Transverse colon (tissue), 4 donors: ENCODE measurements at regions not wholly inside any gene's neighbourhood (a gene's known extent, or its start where the extent isn't known, plus 50 kb on each side); places are given as distances from the start of the nearest gene placed in this dataset.

ENCODE experiments used
- DNase-seq: peaks from one replicate; pipeline ENCODE4 v3.0.0-alpha.2; 2019
- H3K27ac ChIP-seq, 4 donors: fragments of 200-600 bp; sonication (generic); 2 replicates each; pipeline ENCODE4 v1.5.1; 2016 to 2018; ENCODE audit warnings: inconsistent platforms in 4 of 4
- H3K27me3 ChIP-seq: fragments of 200-600 bp; sonication (generic); 2 replicates; pipeline ENCODE4 v1.5.1; 2017; ENCODE audit warnings: inconsistent platforms
- H3K36me3 ChIP-seq, 4 donors: fragments of 200-600 bp; sonication (generic); 2 replicates each; pipeline ENCODE4 v1.5.1; 2017 to 2019; ENCODE audit warnings: inconsistent platforms in 4 of 4
- H3K4me1 ChIP-seq, 4 donors: fragments of 200-600 bp; sonication (generic); 2 replicates each; pipeline ENCODE4 v1.5.1; 2017 to 2020; ENCODE audit warnings: inconsistent platforms in 4 of 4
- H3K4me3 ChIP-seq, 4 donors: fragments of 200-600 bp; sonication (generic); 1 replicate in 1 of 4; 2 replicates in 3 of 4; pipeline versions ENCODE4 v1.5.1 to v1.6.1; 2017 to 2019; ENCODE audit warnings: inconsistent platforms in 4 of 4
- H3K9me3 ChIP-seq, 2 donors: fragments of 200-600 bp; sonication (generic); 2 replicates each; pipeline ENCODE4 v1.5.1; 2017 to 2019; ENCODE audit warnings: inconsistent platforms in 2 of 2
- CTCF ChIP-seq, 5 experiments: fragments of 200-600 bp in 3 of 5; fragments of 450-650 bp in 2 of 5; sonication (generic) in 3 of 5; IDR thresholded peaks; 1 replicate in 2 of 5; 2 replicates in 3 of 5; pipeline ENCODE4 v1.5.1; 2016 to 2017; ENCODE audit warnings: antibody characterized with exemption in 5 of 5, inconsistent platforms in 3 of 5, mild to moderate bottlenecking in 2 of 5, moderate library complexity in 1 of 5
- EP300 ChIP-seq: sonication (generic); formaldehyde crosslinking; IDR thresholded peaks from one replicate; pipeline ENCODE4 v1.6.1; 2017; ENCODE audit warnings: antibody characterized with exemption, low read depth
- POLR2A ChIP-seq: fragments of 450-650 bp; IDR thresholded peaks from one replicate; pipeline ENCODE4 v1.6.1; 2016; ENCODE audit warnings: antibody characterized with exemption, mild to moderate bottlenecking, moderate library complexity
- POLR2AphosphoS5 ChIP-seq, 3 donors: sonication (generic); formaldehyde crosslinking; IDR thresholded peaks; one replicate each; pipeline ENCODE4 v1.6.1; 2016; ENCODE audit warnings: antibody characterized with exemption in 3 of 3
- WGBS, 2 donors: methylation state at CpG; one replicate each; pipeline ENCODE4 v1.1.5; 2018; ENCODE audit warnings: low coverage in 1 of 2; 5-methylcytosine and 5-hydroxymethylcytosine counted together
- in situ Hi-C, 4 donors: fragments of 200-750 bp; cut with MboI; loops; one replicate each; pipeline versions ENCODE4 v1.15.0 to v1.15.1; 2017; ENCODE audit warnings: low sequenced_read_pairs in 3 of 4, low pct_ligation_motif_present in 1 of 4, low pct_unique_long_range_greater_than_20kb in 1 of 4
- intact Hi-C: fragments of 100-400 bp; cut with DNase I; formaldehyde crosslinking; loops from one replicate; pipeline ENCODE4 v1.15.1; 2023; ENCODE audit warnings: low total_unique reads

DNA sequence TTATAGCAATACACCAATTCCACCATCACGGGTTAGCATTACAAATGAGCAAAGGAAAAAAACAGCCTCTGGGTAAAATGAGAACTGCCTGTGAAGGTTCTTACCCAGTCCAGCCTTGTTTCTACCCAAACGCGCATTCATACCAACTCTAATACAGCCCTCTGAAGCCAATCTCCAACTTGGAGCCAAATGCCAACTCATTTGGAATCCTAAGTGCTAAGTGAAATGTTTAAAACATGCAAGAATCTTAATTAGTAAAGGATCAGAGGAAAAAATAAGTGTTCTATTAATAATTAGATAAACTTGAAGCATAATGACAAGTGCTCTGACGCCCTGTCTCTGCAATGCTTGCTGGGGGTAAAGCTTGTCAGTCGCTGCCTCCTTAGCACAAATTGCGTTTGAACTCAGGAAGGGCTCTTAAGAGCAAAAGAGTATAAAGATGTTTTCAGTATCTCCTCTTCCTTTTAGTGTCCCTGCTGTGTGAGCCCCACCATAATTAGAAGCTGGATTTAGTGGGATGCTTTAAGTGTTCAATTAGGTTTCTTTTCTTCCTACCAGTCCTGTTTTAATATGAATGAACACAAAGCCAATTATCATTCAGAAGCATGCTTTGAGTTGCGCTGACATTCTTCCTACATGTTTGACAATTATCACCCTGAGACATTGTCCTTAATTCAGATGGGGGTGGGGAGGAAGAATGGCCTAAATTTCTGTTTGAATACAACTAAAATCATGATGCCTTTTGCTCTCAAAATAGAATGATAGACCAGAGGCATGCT is 537.6 kb downstream of the DTWD2 start:
- Histone ChIP-seq H3K27me3 (no peaks in the 10 kb centered on the region), H3K9me3 (no peaks in the 10 kb centered on the region), H3K27ac (no peak overlapping the region), H3K4me3 (no peak overlapping the region), H3K36me3 (no peaks in the 10 kb centered on the region), H3K4me1 (no peaks in the 10 kb centered on the region)
- intact Hi-C loops (no loop called here), in situ Hi-C loops (no loop called here)
- WGBS, 2 donors: 85 to 91% methylated on average over 6 to 7 of the region's 7 CpGs
- TF ChIP-seq POLR2A (no peak), POLR2AphosphoS5 (IDR thresholded peaks at IDR 0.05) (no peak), EP300 (no peak), CTCF (IDR thresholded peaks at IDR 0.05) (no peak)
- DNase-seq: no peak

DNA sequence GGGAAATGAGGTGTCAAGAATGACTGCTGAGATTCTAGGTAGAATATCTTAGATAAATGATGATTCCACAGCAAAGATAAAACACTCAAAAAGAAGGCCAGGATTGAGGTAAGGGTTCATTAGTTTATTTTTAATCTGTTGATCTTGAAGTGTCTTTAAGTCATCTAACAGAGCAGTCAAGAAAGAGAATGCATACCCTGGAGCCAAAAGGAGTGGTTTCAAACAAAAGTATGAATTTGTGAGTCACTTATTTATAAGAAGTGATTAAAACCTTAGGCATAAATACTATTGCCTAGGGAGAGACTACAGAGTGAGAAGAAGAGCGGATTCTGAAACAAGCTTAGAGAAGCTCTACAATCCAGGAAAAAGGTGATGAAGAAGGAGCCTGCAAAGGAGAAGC is 541.0 kb downstream of the DTWD2 start:
- Histone ChIP-seq H3K4me1 (no peaks in the 10 kb centered on the region), H3K27me3 (no peaks in the 10 kb centered on the region), H3K4me3 (no peak overlapping the region), H3K36me3 (no peaks in the 10 kb centered on the region), H3K9me3 (no peaks in the 10 kb centered on the region), H3K27ac (no peak overlapping the region)
- TF ChIP-seq POLR2A (no peak), EP300 (no peak), CTCF (IDR thresholded peaks at IDR 0.05) (no peak), POLR2AphosphoS5 (IDR thresholded peaks at IDR 0.05) (no peak)
- 85 to 97% methylated on average over 1 of the region's 1 CpG for WGBS, 2 donors
- no peak for DNase-seq
- in situ Hi-C loops (no loop called here), intact Hi-C loops (no loop called here)

GRCh38 chr5:118441956-118442355 is 546.4 kb downstream of the DTWD2 start:
- Histone ChIP-seq H3K36me3 (no peaks in the 10 kb centered on the region), H3K4me1 (no peaks in the 10 kb centered on the region), H3K4me3 (no peak overlapping the region), H3K9me3 (no peaks in the 10 kb centered on the region), H3K27ac (no peak overlapping the region), H3K27me3 (no peaks in the 10 kb centered on the region)
- intact Hi-C loops (no loop called here), in situ Hi-C loops (no loop called here)
- WGBS, 2 donors: 91 to 100% methylated on average over 1 to 2 of the region's 2 CpGs
- DNase-seq: no peak
- TF ChIP-seq EP300 (no peak), POLR2AphosphoS5 (IDR thresholded peaks at IDR 0.05) (no peak), POLR2A (no peak), CTCF (IDR thresholded peaks at IDR 0.05) (no peak)

DNA sequence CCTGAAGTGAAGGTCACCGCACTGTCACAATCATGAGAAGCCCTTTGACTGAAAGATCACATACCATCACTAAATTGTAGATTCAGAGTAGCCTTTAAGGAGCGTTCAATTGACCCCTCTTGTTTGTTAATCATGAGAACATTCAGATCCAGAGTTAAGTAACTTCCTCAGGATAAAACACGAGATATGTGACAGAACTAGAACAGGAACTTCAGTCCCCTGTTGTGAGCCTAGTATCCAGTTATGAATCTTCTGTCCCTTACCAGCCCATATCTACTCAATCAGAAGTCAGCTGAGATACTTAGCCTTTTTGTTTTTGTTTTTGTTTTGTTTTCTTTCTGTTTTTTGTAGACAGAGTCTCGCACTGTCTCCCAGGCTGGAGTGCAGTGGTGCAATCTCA is 547.3 kb downstream of the DTWD2 start:
- no peaks in the 10 kb centered on the region for H3K4me1 ChIP-seq
- intact Hi-C loops (no loop called here), in situ Hi-C loops (no loop called here)
- no peaks in the 10 kb centered on the region for H3K27me3 ChIP-seq
- no peaks in the 10 kb centered on the region for H3K36me3 ChIP-seq
- H3K9me3 ChIP-seq: no peaks in the 10 kb centered on the region
- TF ChIP-seq POLR2AphosphoS5 (IDR thresholded peaks at IDR 0.05) (no peak), POLR2A (no peak), EP300 (no peak), CTCF (IDR thresholded peaks at IDR 0.05) (no peak)
- 48 to 77% methylated on average over 3 to 4 of the region's 4 CpGs for WGBS, 2 donors
- no peak overlapping the region for H3K4me3 ChIP-seq
- no peak for DNase-seq
- H3K27ac ChIP-seq: no peak overlapping the region
